Suprapubic skin (tissue), 4 donors: ENCODE measurements at regions not wholly inside any gene's neighbourhood (a gene's known extent, or its start where the extent isn't known, plus 50 kb on each side); places are given as distances from the start of the nearest gene placed in this dataset.

Source experiments
- DNase-seq, 2 donors: peaks; one replicate each; pipeline ENCODE4 v3.0.0-alpha.2; 2019; ENCODE audit warnings: low spot score in 2 of 2
- H3K27ac ChIP-seq: fragments of 200-600 bp; sonication (generic); one replicate; pipeline ENCODE4 v1.5.1; 2019
- H3K27me3 ChIP-seq: fragments of 200-600 bp; sonication (generic); one replicate; pipeline ENCODE4 v1.5.1; 2019
- H3K36me3 ChIP-seq: fragments of 200-600 bp; sonication (generic); one replicate; pipeline ENCODE4 v1.5.1; 2019
- H3K4me1 ChIP-seq: fragments of 200-600 bp; sonication (generic); one replicate; pipeline ENCODE4 v1.5.1; 2019
- H3K4me3 ChIP-seq: fragments of 200-600 bp; sonication (generic); one replicate; pipeline ENCODE4 v1.5.1; 2019; ENCODE audit warnings: mild to moderate bottlenecking
- H3K9me3 ChIP-seq: fragments of 200-600 bp; sonication (generic); one replicate; pipeline ENCODE4 v1.5.1; 2019
- CTCF ChIP-seq, 2 donors: fragments of 200-600 bp in 1 of 2; fragments of 450-650 bp in 1 of 2; sonication (generic) in 1 of 2; IDR thresholded peaks; one replicate each; pipeline ENCODE4 v1.5.1; 2016 to 2019; ENCODE audit warnings: antibody characterized with exemption in 2 of 2, mild to moderate bottlenecking in 1 of 2, moderate library complexity in 1 of 2
- EP300 ChIP-seq: sonication (generic); formaldehyde crosslinking; IDR thresholded peaks from one replicate; pipeline ENCODE4 v1.6.1; 2017; ENCODE audit warnings: antibody characterized with exemption
- POLR2A ChIP-seq, 2 donors: fragments of 450-650 bp; IDR thresholded peaks; one replicate each; pipeline ENCODE4 v1.6.1; 2017; ENCODE audit warnings: antibody characterized with exemption in 2 of 2, mild to moderate bottlenecking in 2 of 2, moderate library complexity in 2 of 2
- POLR2AphosphoS5 ChIP-seq, 3 donors: sonication (generic); formaldehyde crosslinking; IDR thresholded peaks; one replicate each; pipeline ENCODE4 v1.6.1; 2017; ENCODE audit warnings: antibody characterized with exemption in 3 of 3
- WGBS: methylation state at CpG from one replicate; pipeline ENCODE4 v1.1.5; 2018; 5-methylcytosine and 5-hydroxymethylcytosine counted together

GRCh38 chr3:176776622-176777175 lies 420.6 kb downstream of the TBL1XR1 start:
- whole genome bisulfite sequencing: 74% methylated on average over 7 of the region's 7 CpGs
- no peak overlapping the region for H3K4me3 ChIP-seq

GRCh38 chr3:176769547-176770190 lies 427.6 kb downstream of the TBL1XR1 start:
- Histone ChIP-seq H3K27me3 (no peaks in the 10 kb centered on the region), H3K27ac (no peak overlapping the region), H3K4me1 (no peaks in the 10 kb centered on the region), H3K9me3 (peaks cover 7% of the 10 kb centered on the region), H3K36me3 (no peaks in the 10 kb centered on the region), H3K4me3 (no peak overlapping the region)
- TF ChIP-seq POLR2AphosphoS5 (IDR thresholded peaks at IDR 0.05) (no peak), EP300 (no peak), POLR2A (IDR thresholded peaks at IDR 0.05) (no peak), CTCF (IDR thresholded peaks at IDR 0.05) (no peak)
- no peak for DNase-seq
- 63% methylated on average over 1 of the region's 1 CpG for WGBS

More at GRCh38 chr3:176776622-176777175, 420.6 kb downstream of the TBL1XR1 start:
- H3K27me3 ChIP-seq: no peaks in the 10 kb centered on the region
- peaks cover 4% of the 10 kb centered on the region for H3K9me3 ChIP-seq
- no peaks in the 10 kb centered on the region for H3K36me3 ChIP-seq
- TF ChIP-seq POLR2A (IDR thresholded peaks at IDR 0.05) (no peak), EP300 (no peak), CTCF (IDR thresholded peaks at IDR 0.05) (no peak), POLR2AphosphoS5 (IDR thresholded peaks at IDR 0.05) (no peak)
- no peak for DNase-seq
- no peak overlapping the region for H3K27ac ChIP-seq
- no peaks in the 10 kb centered on the region for H3K4me1 ChIP-seq

- Histone ChIP-seq H3K27me3 (no peaks in the 10 kb centered on the region), H3K4me1 (no peaks in the 10 kb centered on the region), H3K9me3 (peaks cover 3% of the 10 kb centered on the region), H3K27ac (no peak overlapping the region), H3K36me3 (no peaks in the 10 kb centered on the region), H3K4me3 (no peak overlapping the region)
- TF ChIP-seq POLR2AphosphoS5 (IDR thresholded peaks at IDR 0.05) (no peak), CTCF (IDR thresholded peaks at IDR 0.05) (no peak), EP300 (no peak), POLR2A (IDR thresholded peaks at IDR 0.05) (no peak)
- no peak for DNase-seq
- 48% methylated on average over 2 of the region's 2 CpGs for WGBS
Observed at GRCh38 chr3:176767385-176767784, 429.9 kb downstream of the TBL1XR1 start.

- no peak for DNase-seq
- Histone ChIP-seq H3K9me3 (peaks cover 3% of the 10 kb centered on the region), H3K4me1 (no peaks in the 10 kb centered on the region), H3K36me3 (no peaks in the 10 kb centered on the region), H3K4me3 (no peak overlapping the region), H3K27ac (no peak overlapping the region), H3K27me3 (no peaks in the 10 kb centered on the region)
- no peak for TF ChIP-seq POLR2AphosphoS5 (IDR thresholded peaks at IDR 0.05)
- no peak for TF ChIP-seq CTCF (IDR thresholded peaks at IDR 0.05)
- TF ChIP-seq EP300: no peak
- no peak for TF ChIP-seq POLR2A (IDR thresholded peaks at IDR 0.05)
- 77% methylated on average over 1 of the region's 1 CpG for WGBS
Observed at GRCh38 chr3:176766862-176767261, 430.4 kb downstream of the TBL1XR1 start.

- Histone ChIP-seq H3K9me3 (no peaks in the 10 kb centered on the region), H3K27ac (no peak overlapping the region), H3K27me3 (no peaks in the 10 kb centered on the region), H3K36me3 (no peaks in the 10 kb centered on the region), H3K4me3 (no peak overlapping the region), H3K4me1 (no peaks in the 10 kb centered on the region)
- DNase-seq: no peak
- TF ChIP-seq CTCF (IDR thresholded peaks at IDR 0.05) (no peak), POLR2AphosphoS5 (IDR thresholded peaks at IDR 0.05) (no peak), POLR2A (IDR thresholded peaks at IDR 0.05) (no peak), EP300 (no peak)
- whole genome bisulfite sequencing: 93% methylated on average over 3 of the region's 3 CpGs
Observed at GRCh38 chr3:176765382-176765900, 431.8 kb downstream of the TBL1XR1 start.
